Psoas muscle (tissue), 7 donors: ENCODE measurements at regions not wholly inside any gene's neighbourhood (a gene's known extent, or its start where the extent isn't known, plus 50 kb on each side); places are given as distances from the start of the nearest gene placed in this dataset.

ENCODE experiments used
- ATAC-seq, 4 donors: fragments of 200-7000 bp; cut with Tn5 transposase; one replicate each; pipeline ENCODE4 v1.9.1; 2020; ENCODE audit warnings: moderate library complexity in 3 of 4, mild to moderate bottlenecking in 2 of 4
- DNase-seq, 2 donors: peaks; one replicate each; pipeline ENCODE4 v3.0.0-alpha.2; 2020
- H3K27ac ChIP-seq: fragments of 200-600 bp; one replicate; pipeline ENCODE4 v1.8.0; 2022
- H3K27me3 ChIP-seq, 3 donors: fragments of 200-600 bp in 1 of 3; one replicate each; pipeline versions ENCODE4 v1.6.1 to v1.8.0; 2013 to 2022; ENCODE audit warnings: low read length in 2 of 3, mild to moderate bottlenecking in 2 of 3, moderate library complexity in 1 of 3; ENCODE audit not compliant: insufficient read depth in 3 of 3
- H3K36me3 ChIP-seq, 2 donors: fragments of 200-600 bp in 1 of 2; one replicate each; pipeline versions ENCODE4 v1.6.1 to v1.8.0; 2013 to 2022; ENCODE audit warnings: low read depth in 1 of 2, mild to moderate bottlenecking in 1 of 2, moderate library complexity in 1 of 2; ENCODE audit not compliant: insufficient read depth in 1 of 2
- H3K4me1 ChIP-seq: fragments of 200-600 bp; one replicate; pipeline ENCODE4 v1.8.0; 2022
- H3K4me3 ChIP-seq: fragments of 200-600 bp; one replicate; pipeline ENCODE4 v1.8.0; 2022; ENCODE audit warnings: mild to moderate bottlenecking
- H3K9me3 ChIP-seq: fragments of 200-600 bp; one replicate; pipeline ENCODE4 v1.8.0; 2022
- CTCF ChIP-seq: fragments of 200-600 bp; IDR thresholded peaks from one replicate; pipeline ENCODE4 v1.8.0; 2022; ENCODE audit warnings: antibody characterized with exemption
- WGBS, 3 donors: extraction: QIAGEN DNeasy Blood & Tissue Kit; methylation state at CpG; one replicate each; pipeline versions ENCODE4 v1.1.6 to v1.1.7; 2013; 5-methylcytosine and 5-hydroxymethylcytosine counted together
- intact Hi-C, 2 donors: fragments of 100-400 bp; cut with DNase I; formaldehyde crosslinking; loops; one replicate each; pipeline versions ENCODE4 v1.11.0 to v1.14.2; 2022
- donor health status: healthy with polysubstance abuse.
- donor health status: DM: no; HTN: no; CAD: no; lungs with moderate emphysema.
- donor health status: Bipolar disorder and iron deficiency.
- donor health status: healthy.
- donor health status: DM: yes; HTN: yes; CAD: no.
- donor health status: DM: no; HTN: no; CAD: no.
- donor health status: DM: yes; HTN: yes; CAD: no.

DNA sequence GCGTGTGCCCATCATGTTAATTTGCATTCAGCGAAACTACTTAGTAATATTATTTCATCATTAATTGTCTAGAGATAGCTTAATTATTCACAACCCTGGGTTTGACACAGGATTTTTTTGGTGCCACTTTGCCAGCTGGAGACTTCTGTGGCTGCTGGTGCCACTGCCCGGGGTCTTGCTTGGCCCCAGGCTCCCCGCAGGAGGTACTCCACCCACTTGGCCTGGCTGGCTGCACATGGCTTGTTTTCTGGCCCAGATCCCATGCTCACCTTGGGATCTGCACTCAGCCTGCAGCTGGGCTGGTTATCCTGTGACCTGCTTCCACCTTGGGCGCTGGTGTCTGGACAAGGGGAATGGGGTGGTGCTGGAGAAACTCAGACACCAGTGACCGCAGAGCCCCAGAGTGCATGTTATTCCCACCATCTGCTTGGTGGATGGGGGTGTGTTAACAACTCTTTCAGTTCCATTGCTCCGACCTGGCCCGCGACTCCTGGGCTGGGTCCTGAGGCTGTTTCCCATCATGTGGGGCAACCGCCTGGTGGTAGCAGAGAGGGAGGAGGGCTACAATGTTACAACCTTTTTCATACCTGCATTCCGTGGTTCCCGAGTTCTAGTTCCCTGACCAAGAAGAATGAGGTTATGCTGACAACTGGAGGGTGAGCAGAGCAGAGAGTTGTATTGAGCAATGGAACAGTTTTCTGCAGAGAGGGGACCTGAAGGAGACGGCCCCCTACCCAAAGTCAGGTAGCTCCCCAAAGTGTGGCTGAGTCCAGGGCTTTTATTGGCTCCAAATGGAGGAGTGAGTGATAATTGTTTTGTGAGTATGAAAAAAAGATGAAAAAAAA lies 1950.0 kb upstream of the IGFBP7 start:
- no peak overlapping the region for H3K4me3 ChIP-seq
- no peak for TF ChIP-seq CTCF
- 88 to 89% (median 89%) methylated on average over 13 of the region's 13 CpGs for WGBS, 3 donors
- H3K9me3 ChIP-seq, result no peaks in the 10 kb centered on the region
- no peaks in the 10 kb centered on the region for H3K36me3 ChIP-seq
- H3K4me1 ChIP-seq, result no peaks in the 10 kb centered on the region
- intact Hi-C loops, result no loop called here
- H3K27ac ChIP-seq, result no peak overlapping the region
- no peak for ATAC-seq
- peak in 1 of 2 donors; percentile 15 for DNase-seq
- H3K27me3 ChIP-seq, result no peaks in the 10 kb centered on the region

GRCh38 chr4:59060895-59061294 lies 1950.7 kb upstream of the IGFBP7 start:
- H3K27me3 ChIP-seq, result no peaks in the 10 kb centered on the region
- no peaks in the 10 kb centered on the region for H3K4me1 ChIP-seq
- no peaks in the 10 kb centered on the region for H3K36me3 ChIP-seq
- DNase-seq (no peak), ATAC-seq (no peak)
- H3K4me3 ChIP-seq, result no peak overlapping the region
- no peak for TF ChIP-seq CTCF
- intact Hi-C loops, result no loop called here
- 60 to 67% (median 63%) methylated on average over 2 of the region's 2 CpGs for WGBS, 3 donors
- no peak overlapping the region for H3K27ac ChIP-seq
- H3K9me3 ChIP-seq, result no peaks in the 10 kb centered on the region

GRCh38 chr4:59063015-59063720 lies 1953.0 kb upstream of the IGFBP7 start:
- Histone ChIP-seq H3K36me3 (no peaks in the 10 kb centered on the region), H3K27ac (no peak overlapping the region), H3K27me3 (no peaks in the 10 kb centered on the region), H3K4me1 (no peaks in the 10 kb centered on the region), H3K9me3 (no peaks in the 10 kb centered on the region), H3K4me3 (no peak overlapping the region)
- 64 to 74% (median 67%) methylated on average over 4 of the region's 4 CpGs for WGBS, 3 donors
- intact Hi-C loops, result no loop called here
- TF ChIP-seq CTCF, result no peak
- no peak for DNase-seq
- no peak for ATAC-seq

- Histone ChIP-seq H3K9me3 (no peaks in the 10 kb centered on the region), H3K27me3 (no peaks in the 10 kb centered on the region), H3K4me3 (no peak overlapping the region), H3K27ac (no peak overlapping the region), H3K4me1 (no peaks in the 10 kb centered on the region), H3K36me3 (no peaks in the 10 kb centered on the region)
- 44 to 53% (median 47%) methylated on average over 7 of the region's 7 CpGs for WGBS, 3 donors
- ATAC-seq (no peak), DNase-seq (no peak)
- intact Hi-C loops, result no loop called here
- no peak for TF ChIP-seq CTCF
Measured at GRCh38 chr4:59068722-59069418, 1958.7 kb upstream of the IGFBP7 start.
